SW480 (cell line): ENCODE measurements at regions not wholly inside any gene's neighbourhood (a gene's known extent, or its start where the extent isn't known, plus 50 kb on each side); places are given as distances from the start of the nearest gene placed in this dataset.

Source experiments
- DNase-seq: peaks from one replicate; pipeline ENCODE4 v3.0.0-alpha.2; 2016; ENCODE audit warnings: low spot score

GRCh38 chr3:156620901-156621300 lies 53.5 kb upstream of the TIPARP start:
- no peak for DNase-seq

GRCh38 chr3:156620260-156620659 lies 54.1 kb upstream of the TIPARP start:
- peak; percentile 31 for DNase-seq

- DNase-seq, result no peak
These were observed 55.0 kb upstream of the TIPARP start for GRCh38 chr3:156619376-156619775.

GRCh38 chr3:156617781-156618180 lies 56.6 kb upstream of the TIPARP start:
- DNase-seq, result no peak

- no peak for DNase-seq
These were observed 57.2 kb upstream of the TIPARP start for GRCh38 chr3:156617145-156617544.

GRCh38 chr3:156615592-156616173 lies 58.7 kb upstream of the TIPARP start:
- no peak for DNase-seq

GRCh38 chr3:156614642-156615511 lies 59.5 kb upstream of the TIPARP start:
- DNase-seq, result no peak

GRCh38 chr3:156612903-156613302 lies 58.0 kb upstream of the SSR3 start:
- no peak for DNase-seq

- no peak for DNase-seq
These were observed 57.1 kb upstream of the SSR3 start for GRCh38 chr3:156611870-156612494.

- no peak for DNase-seq
These were observed 55.2 kb upstream of the SSR3 start for GRCh38 chr3:156610154-156610553.

GRCh38 chr3:156609546-156609945 lies 54.6 kb upstream of the SSR3 start:
- DNase-seq, result no peak

- no peak for DNase-seq
These were observed 53.9 kb upstream of the SSR3 start for GRCh38 chr3:156608601-156609514.

GRCh38 chr3:156606729-156607128 lies 51.8 kb upstream of the SSR3 start:
- no peak for DNase-seq

GRCh38 chr3:156605686-156606605 lies 51.0 kb upstream of the SSR3 start:
- peak; percentile 83 for DNase-seq

GRCh38 chr3:156604642-156605144 lies 49.8 kb upstream of the SSR3 start:
- DNase-seq, result no peak
